GM21381 (cell line): ENCODE measurements at regions not wholly inside any gene's neighbourhood (a gene's known extent, or its start where the extent isn't known, plus 50 kb on each side); places are given as distances from the start of the nearest gene placed in this dataset.
"Not testable (repeated sequence)": the region's sequence is repeated elsewhere in the genome, so short reads cannot be mapped to it uniquely, and the experiment has no call there.

Experiments used
- ATAC-seq: cut with Tn5 transposase; IDR thresholded peaks from one replicate; pipeline ENCODE4 v1.9.1; 2021; ENCODE audit warnings: mild to moderate bottlenecking, moderate library complexity; ENCODE audit not compliant: unreplicated experiment

DNA sequence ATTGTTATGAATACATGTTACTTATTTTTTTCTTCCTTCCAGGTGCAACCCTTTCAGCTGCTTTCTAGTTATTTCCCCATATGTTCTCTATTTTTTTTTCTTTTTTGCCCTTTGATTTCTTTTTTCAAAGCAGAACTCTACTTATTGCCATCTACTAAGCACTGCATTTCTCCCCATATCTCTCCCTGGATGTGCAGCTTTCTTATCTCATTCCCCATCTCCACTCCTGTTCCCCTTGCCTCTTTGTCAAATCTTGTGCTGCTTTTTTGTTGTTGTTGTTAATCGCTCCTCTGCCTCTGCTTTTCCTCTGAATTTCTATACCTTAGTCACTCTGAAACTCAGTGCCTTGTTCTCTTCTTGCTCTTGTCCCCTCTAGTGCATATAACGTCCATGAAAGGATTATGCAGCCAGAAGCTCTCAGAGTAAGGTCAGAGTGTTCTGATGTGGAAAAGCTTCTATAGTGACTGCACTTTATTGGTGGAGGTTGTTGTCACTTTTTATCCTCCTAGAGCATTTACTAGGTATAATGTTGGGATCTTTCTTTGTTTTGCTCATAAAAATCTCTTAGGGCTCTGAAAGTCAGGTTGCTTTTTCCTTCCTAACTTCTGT lies 51.1 kb upstream of the JADE1 start:
- ATAC-seq, result no peak

DNA sequence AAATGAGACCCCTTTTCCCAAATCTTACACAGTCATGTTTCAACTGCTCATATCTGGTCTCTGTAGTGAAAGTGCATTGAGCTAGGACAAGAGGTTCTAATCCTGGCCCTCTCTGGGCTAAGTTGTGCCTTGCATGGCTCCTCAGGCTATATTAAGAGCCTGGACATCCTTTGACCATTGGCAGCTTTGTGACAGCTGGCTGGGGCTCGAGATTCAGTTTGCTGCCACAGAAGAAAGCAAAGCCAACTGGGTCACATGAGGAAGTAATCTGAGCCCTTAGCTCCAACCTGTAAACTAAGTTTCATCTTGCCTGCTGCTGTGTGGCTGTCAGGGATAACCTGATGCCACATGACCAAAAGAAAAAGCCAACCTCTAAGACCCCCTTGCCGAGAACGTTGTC lies 51.8 kb upstream of the JADE1 start:
- no peak for ATAC-seq

DNA sequence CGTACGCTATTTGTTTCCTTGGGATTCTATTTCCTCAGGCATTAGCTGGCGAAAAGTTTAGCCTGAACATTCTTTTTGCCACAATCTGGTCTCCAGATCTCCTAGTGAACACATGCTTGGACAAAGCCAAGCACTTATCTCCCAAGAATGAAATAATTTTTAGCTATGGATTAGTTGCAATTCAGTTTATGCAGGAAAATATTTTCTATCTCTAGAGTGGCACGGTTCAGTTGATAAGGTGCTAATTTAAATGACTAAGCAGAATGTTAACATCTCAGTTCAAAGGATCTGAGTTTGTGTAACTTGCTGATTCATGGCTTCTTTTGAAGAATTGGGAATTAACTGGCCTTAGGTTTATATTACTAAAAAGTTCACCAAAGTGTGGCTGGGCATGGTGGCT lies 58.1 kb upstream of the JADE1 start:
- ATAC-seq, result no peak

DNA sequence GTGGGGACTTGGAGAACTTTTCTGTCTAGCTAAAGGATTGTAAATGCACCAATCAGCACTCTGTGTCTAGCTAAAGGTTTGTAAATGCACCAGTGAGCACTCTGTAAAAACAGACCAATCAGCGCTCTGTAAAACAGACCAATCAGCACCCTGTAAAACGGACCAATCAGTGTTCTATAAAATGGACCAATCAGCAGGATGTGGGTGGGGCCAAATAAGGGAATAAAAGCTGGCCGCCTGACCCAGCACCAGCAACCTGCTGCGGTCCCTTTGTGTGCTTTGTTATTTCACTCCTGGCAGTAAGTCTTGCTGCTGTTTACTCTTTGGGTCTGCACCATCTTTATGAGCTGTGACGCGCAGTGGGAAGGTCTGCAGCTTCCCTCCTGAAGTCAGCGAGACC lies 67.8 kb upstream of the JADE1 start:
- ATAC-seq, result not testable (repeated sequence)

DNA sequence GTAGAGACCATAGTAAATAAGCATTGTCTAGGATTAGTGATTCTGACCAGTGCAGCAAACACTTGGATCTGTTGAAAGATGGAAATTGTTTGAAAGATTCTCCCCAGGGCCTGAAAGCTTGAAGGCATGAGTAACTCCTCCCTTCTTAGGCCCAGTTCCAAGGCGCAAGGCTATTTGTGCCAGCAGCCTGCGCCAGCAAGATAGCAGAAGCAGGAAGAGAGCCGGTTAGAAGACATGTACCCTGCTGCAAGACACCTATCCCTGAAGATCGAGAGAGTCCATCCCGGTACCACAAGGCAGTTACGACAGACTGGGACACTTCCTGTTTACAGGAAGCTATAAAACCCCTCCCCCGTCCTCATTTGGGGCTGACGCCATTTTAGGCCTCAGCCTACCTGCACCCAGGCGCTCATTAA lies 72.4 kb upstream of the JADE1 start:
- ATAC-seq, result no peak

DNA sequence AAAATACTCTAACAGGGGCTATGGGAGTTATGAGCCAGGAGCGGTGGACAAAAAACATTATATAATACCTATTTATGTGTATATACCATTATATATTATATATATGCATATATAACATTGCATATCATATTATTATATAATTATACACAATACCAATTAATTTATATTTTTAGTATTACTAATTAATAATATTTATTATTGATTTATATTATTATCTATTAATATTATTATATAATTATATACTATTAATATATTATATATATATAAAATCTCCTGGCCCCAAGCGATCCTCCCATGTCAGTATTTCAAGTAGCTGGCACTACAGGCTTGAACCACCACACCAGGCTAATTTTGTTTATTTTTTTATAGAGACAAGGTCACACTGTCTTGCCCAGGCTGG lies 73.8 kb upstream of the JADE1 start:
- ATAC-seq, result no peak

DNA sequence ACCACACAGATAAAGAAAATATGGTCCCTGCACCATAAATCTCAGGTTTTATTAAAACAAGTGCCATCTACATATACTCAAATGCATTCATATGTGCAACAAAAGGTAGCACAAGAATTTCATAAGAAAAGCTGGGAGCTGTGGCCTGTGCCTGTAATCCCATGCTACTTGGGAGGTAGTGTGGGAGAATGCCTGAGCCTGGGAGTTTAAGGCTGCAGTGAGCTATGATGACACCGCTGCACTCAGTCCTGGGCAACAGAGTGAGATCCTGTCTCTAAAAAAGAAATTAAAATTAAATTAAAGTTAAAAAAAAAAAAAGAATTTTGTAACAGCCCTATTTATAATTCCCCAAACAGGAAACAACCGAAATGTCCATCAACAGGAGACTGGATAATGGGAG lies 81.3 kb upstream of the JADE1 start:
- ATAC-seq, result no peak

DNA sequence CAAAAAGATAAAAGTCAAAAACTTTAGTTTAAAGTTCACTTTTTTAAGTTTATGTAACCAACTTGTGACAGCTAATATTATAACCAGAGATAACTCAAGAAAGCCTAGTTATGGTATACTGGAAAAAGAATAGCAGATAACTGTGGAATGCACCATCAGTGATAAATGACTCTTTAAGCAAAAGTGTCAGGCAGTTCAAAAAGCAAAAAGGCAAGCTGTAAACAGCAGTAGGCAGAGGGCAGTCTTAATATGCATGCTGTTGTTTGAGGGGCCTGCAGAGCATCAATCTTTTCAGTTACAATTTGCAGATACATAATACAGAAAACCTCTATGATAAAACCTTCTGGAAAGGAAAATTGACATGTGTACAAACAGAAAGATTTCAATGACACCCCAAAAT lies 81.8 kb upstream of the JADE1 start:
- ATAC-seq, result no peak

DNA sequence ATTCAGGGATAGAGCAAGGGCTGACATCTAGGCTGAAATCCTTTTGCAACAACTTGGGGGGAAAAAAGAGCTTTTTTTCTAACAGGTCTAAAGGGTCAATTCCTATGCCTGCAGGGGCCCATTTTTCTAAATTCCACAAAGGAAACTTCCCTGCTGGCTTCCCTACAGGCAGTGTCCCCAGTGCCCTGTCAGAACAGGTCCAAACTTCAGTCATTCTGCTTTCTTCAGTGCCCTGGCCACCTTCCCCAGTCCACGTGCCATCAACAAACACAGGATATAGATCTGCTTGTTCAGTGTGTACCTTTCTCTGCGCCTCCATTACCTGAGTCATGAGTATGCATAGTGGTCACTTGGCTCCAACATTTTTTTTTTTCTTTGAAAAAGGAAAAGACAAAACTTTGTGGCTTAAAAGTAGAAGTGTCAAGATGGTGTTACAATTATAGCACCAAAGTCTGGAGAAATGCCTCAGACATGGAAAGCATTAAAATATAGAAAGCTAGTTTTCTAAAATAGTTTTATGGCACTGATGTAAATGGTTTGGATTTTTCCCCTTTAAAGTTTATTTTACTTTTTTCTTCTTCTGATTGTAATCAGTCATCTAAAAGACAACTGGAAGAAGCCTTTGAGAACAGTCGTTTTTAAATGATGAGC lies 84.0 kb upstream of the JADE1 start:
- ATAC-seq, result no peak

DNA sequence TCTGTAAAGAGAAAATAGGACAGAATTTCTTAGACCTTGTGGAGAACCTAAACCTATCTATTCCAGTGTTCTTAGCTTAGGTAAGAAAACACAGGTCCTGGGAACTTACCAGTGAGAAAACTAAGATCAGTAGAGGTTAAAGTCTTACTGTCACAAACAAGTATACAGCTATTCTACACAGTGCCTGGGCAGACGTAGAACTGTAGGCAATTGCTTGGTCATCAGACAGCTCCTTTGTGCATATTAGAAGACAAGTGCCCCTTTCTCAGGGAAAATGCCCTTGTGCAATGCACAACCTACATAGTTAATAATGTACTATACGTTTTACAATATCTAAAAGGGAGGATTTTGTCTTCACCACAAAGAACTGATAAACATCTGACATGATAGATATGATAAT lies 86.6 kb upstream of the JADE1 start:
- ATAC-seq, result no peak

DNA sequence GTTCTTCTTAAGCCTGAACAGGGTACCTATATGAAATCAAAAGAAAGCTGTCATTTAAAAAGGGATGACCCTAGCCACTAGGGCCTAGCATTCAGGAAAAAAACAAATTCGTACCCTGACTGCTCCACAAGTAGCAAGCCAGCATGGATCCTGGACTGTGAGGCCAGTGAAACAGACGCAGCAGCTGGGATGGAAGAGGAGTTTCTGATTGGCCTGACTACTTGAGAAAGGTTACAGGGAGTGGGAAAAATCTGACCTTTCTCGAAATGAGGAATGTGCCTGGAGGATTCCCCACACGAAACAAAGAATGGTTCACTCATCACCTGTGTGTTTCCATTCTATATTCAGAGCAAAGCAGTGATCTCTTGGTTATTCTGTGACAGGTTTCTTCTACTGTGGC lies 87.6 kb upstream of the JADE1 start:
- no peak for ATAC-seq

DNA sequence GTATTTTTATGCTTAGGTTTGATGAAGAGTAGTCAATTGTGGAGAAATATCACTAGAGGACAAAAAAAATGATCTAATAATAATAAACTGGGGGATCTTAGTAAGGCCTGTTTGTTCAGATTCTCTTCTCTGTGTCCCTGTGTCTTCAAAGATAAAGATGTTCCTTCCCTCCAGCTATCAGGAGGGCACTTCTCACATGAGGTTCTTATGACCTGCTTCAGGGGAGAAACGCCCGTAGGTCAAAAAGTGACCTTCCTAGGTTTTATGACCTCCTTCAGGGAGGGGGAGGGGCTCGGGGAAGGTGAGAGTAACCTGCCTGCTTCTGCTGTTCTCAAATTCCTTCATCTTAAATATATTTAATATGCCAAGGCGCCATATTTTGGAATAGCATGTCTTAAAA lies 89.2 kb upstream of the JADE1 start:
- no peak for ATAC-seq

DNA sequence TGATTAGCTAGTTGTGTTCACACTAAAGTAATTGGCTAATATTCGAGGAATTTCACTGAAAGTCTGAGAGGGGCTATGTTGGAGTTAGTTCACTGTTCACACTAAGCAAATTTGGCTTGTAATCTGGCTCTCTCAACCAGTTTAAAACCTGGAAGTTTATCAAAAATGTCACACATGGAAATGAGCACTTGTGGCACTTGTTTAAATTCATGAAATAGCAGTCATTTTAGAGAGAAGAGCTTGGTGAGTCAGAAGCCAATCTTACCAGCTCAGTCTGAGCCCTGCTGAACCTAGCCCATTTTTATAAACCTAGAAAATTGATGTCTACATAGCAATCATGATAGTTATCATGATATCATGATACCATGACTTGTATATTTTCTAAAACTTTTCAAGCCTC lies 90.7 kb upstream of the JADE1 start:
- ATAC-seq, result no peak

DNA sequence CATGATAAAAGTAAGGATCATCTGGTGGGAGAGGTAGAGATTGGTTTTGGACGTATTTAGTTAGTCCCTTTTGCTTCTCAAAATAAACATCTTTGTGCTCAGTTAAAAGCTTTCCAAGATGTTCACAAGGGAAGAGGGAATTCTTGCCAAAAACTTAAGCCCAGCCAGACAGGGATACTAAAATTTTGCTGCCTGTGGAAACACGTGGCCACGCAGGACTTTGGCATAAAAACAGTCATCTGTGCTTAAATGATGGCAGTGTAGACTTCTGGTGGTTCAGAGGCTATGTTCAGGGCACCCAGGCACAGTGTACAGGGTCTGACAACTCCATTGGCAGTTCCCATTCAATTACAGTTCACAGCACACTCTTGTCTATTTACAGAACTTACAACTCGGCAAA lies 93.2 kb upstream of the JADE1 start:
- no peak for ATAC-seq

DNA sequence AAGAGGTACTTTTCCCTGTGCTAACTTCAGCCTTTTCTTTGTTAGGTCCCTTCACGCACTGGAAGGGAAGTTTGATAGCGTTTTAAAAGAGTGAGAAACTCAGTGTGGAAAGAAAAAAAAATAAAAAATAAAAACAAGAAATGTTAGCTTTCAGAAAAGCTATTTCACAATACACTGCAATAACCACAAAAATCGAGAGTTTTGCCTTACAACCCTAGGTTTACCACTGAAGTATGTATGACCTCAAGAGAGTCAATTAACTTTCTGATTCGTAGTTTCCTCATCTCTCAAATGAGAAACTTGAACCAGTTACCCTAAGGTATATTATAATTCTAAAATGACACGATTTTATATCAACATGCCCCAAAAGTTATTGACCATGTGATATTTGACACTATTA lies 93.9 kb upstream of the JADE1 start:
- ATAC-seq, result no peak

DNA sequence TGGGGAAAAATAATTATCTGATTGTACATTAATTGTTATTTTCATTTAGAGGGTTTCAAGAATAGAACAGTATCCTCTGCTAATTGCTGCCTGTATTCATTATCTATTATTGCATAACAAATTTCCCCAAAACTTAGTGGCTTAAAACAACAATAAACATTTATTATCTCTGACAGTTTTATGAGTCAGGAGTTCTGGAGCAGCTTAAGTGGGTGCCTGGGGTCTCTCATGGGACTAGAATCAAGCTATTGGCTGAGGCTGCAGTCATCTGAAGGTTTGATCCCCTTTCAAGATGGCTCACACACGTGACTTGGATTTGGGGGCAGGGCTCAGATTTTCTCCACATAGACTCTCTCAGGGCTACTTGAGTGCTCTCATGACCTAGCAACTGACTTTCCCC lies 98.1 kb upstream of the JADE1 start:
- no peak for ATAC-seq

DNA sequence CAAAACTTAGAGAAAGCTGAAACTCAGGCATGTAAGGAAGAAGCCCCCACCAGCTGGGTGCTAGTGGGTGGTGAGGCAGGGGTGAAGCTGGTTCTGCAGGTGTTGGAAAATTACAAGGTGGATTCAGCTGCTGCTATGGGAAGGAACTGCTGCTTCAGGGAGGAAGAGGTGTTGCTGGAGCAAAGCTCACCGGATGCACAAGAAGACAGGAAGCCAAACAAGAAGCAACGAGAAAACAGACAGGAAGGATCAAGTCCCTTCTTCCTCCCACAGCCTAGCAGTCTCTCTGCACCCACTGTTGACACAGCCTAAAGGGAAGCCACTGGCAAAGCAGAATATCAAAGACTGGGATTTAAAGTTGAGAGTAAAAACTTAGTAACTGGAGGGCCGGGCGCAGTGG lies 100.2 kb upstream of the JADE1 start:
- ATAC-seq, result no peak

DNA sequence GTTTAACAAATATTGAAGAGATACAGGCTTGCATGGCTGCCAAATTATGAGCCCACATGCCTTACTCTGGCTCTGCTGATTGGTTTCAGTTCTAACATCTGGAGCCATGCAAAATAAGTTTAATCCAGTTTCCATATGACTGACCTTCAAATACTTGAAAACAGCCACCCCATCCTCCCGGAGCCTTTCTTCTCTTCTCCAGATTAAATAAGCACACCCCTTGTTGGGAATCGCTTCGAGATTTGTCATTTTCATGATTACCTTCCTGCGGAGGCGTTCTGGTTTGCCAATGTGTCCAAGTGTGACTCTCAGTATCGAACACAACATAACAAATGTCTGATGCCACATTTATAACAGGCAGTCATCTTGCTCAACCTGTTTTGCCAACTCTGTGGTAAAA lies 101.6 kb upstream of the JADE1 start:
- no peak for ATAC-seq

DNA sequence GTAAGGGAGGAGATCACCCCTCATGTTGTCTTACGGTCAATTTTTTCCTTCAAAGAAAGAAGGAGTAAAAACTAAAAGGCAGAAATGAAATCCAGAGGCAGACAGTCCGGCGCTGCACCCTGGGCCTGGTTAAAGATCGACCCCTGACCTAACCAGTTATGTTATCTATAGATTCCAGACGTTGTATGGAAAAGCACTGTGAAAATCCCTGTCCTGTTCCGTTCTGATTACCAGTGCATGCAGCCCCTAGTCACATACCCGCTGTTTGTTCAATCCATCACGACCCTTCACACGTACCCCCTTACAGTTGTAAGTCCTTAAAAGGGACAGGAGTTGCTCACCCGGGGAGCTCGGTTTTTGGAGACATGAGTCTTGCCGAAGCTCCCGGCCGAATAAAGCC lies 105.6 kb upstream of the JADE1 start:
- no peak for ATAC-seq

DNA sequence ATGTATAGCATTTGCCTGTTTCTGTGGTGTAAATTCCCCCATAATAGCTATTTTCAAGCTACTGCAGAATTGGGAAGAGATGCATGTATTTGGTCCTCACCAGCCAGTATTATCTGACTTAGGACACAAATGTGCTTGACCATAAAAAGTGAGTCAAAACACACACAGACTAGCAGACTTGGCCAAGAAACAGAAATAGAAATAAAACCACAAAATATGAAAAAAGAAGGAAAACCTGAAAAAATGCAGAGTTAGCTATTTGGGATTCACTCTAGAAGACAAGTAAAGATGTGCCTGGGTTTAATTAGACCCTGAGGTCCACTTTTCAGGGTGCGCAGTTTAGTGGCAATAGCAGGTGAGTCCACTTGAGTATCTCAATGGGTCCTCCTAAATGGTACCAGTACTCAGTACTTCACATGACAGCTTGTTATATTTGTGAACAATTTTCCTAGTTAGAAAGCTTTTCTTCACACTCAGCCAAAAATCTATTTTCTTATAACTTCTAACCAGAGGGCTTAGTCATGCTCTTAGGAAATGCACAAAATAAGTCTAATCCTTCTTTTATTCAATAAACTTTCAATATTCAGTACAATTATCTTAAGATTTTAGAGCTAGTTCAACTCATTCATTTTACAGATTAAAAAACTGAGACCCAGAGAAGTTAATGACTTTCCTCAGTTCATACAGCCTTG lies 108.7 kb upstream of the JADE1 start:
- ATAC-seq, result no peak

DNA sequence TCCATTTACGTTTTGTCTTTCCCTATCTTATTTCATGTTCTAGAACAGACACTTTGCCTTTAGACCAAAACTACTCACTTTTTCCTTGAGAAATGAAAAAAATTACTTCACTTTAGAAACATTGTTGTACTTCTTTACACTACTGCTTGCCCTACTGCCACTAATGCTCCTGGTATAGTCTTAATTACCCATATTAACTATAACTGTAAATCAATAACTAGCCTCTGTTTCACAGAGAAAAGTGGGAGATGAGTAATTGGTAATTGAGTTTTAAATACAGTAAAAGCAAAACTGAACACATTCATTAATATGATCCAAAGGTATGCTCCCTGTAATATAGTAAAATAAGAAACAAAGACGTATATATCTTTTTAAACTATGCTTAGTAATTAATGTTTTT lies 111.1 kb upstream of the JADE1 start:
- ATAC-seq, result no peak

DNA sequence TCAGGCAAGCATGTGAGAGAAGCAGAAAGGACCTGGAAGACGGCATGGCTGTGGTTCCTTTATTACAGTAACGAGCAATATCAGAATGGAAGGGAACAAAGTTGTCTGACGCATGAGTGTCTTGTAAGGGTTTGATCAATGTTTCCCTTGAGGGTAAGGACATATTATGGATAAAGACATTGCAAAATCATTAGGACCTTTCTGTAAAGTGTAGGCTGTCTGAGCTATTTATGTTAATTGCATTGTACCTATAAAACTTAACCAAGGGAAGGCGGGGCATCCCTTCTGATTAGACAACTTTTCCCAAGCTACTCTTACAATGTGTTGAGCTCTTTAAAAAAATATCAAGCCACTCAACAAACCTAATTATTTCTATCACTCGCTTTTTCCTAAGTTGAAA lies 112.2 kb upstream of the JADE1 start:
- ATAC-seq, result no peak

DNA sequence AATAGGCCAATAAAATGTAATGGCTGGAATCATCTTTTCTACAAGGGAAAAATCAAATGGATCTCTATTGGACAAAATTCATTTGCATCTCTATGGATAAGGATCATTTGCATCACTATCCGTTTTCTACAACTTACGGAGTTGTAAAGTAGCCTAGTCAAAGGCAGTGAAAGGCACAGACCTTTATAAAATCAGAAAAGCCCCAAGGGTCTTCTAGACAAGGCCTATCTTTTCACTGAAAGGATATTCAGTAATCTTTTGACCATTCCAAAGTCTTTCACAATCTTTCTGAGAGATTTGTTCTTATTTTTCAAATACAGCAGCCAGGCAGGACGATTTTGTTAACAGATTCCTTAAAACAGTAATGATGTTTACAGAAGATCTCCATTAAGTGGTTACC lies 119.5 kb upstream of the JADE1 start:
- ATAC-seq, result no peak
